ENCODE measurements at regions not wholly inside any gene's neighbourhood (a gene's known extent, or its start where the extent isn't known, plus 50 kb on each side); places are given as distances from the start of the nearest gene placed in this dataset.

GRCh38 chr4:53763813-53764597, 172.7 kb upstream of the LNX1 start:
- Histone ChIP-seq H3K4me1 (ENCODE audit: control insufficient read depth in 1 of 2, insufficient read depth in 2 of 2, low read length in 2 of 2) (no peaks in the 10 kb centered on the region), H2AFZ (ENCODE audit: low read depth, low read length, poor library complexity, severe bottlenecking) (no peak overlapping the region), H3K27me3 (ENCODE audit: insufficient read depth, low read length) (no peaks in the 10 kb centered on the region), H3K9ac (ENCODE audit: low read length) (no peak overlapping the region), H3K9me3 (ENCODE audit: control insufficient read depth in 1 of 2, insufficient read depth in 1 of 2, low read depth in 1 of 2, low read length in 2 of 2) (no peaks in the 10 kb centered on the region), H3K79me2 (ENCODE audit: insufficient read depth, low read length) (no peaks in the 10 kb centered on the region), H3K4me2 (ENCODE audit: low read length) (no peak overlapping the region), H4K20me1 (ENCODE audit: insufficient read depth) (no peaks in the 10 kb centered on the region), H3K9me2 (ENCODE audit: insufficient read depth) (no peaks in the 10 kb centered on the region), H3K4me3 (replicated peaks in 1 of 2; ENCODE audit: low read depth in 1 of 2, low read length in 2 of 2) (no peak overlapping the region), H3K27ac (ENCODE audit: low read depth, low read length) (no peak overlapping the region), H3K36me3 (ENCODE audit: control insufficient read depth in 1 of 2, insufficient read depth in 2 of 2, low read length in 2 of 2) (no peaks in the 10 kb centered on the region)
- CTCF ChIA-PET: interaction anchor here (1.0 kb wide), 1 partner anchor 41 kb away, joined by 3 read pairs; no protein-coding TSS in a partner anchor
- TF ChIP-seq SP1 (IDR thresholded peaks at IDR 0.05; ENCODE audit: low read depth) (no peak), POLR2AphosphoS5 (IDR thresholded peaks at IDR 0.05; ENCODE audit: low read depth, low read length) (no peak), POLR2A (IDR thresholded peaks at IDR 0.05; ENCODE audit: borderline replicate concordance, extremely low read depth, insufficient read depth, insufficient read length) (no peak), JUND (IDR thresholded peaks at IDR 0.05) (no peak), YY1 (IDR thresholded peaks at IDR 0.05; ENCODE audit: extremely low read depth, insufficient replicate concordance, low read depth, low read length) (no peak), CBX3 (IDR thresholded peaks at IDR 0.05; ENCODE audit: low read depth) (no peak), EGR1 (IDR thresholded peaks at IDR 0.05; ENCODE audit: low read depth) (no peak), MAX (IDR thresholded peaks at IDR 0.05) (no peak), REST (IDR thresholded peaks at IDR 0.05; ENCODE audit: low read depth) (no peak), EZH2phosphoT487 (IDR thresholded peaks at IDR 0.05; ENCODE audit: borderline replicate concordance) (no peak), CTCF (IDR thresholded peaks at IDR 0.05 in 2 of 3, conservative IDR thresholded peaks at IDR 0.05 in 1 of 3; ENCODE audit: borderline replicate concordance in 1 of 3, insufficient read depth in 1 of 3, low read depth in 2 of 3, low read length in 2 of 3) (no peak)
- RAD21 ChIA-PET (ENCODE audit: low non-redundant PET in 1 of 2, low total read pairs in 2 of 2, uncharacterized antibody in 2 of 2, unreplicated experiment in 2 of 2): no interaction called here
- POLR2A ChIA-PET: no interaction called here
- intact Hi-C loops (cut with micrococcal nuclease): no loop called here
- DNase-seq (ENCODE audit: low read depth, low spot score) (no peak), ATAC-seq (no peak)
- no TSS peak for BruUV-seq (replicated peaks)

Data from HCT116 (cell line).